Uterus (tissue), 3 donors: ENCODE measurements at regions not wholly inside any gene's neighbourhood (a gene's known extent, or its start where the extent isn't known, plus 50 kb on each side); places are given as distances from the start of the nearest gene placed in this dataset.

Source experiments
- DNase-seq, 2 donors: peaks; one replicate each; pipeline ENCODE4 v3.0.0-alpha.2; 2019 to 2020
- H3K27ac ChIP-seq, 2 donors: fragments of 200-600 bp; sonication (generic); 1 replicate in 1 of 2; 2 replicates in 1 of 2; pipeline ENCODE4 v1.5.1; 2016 to 2018
- H3K27me3 ChIP-seq, 2 donors: fragments of 200-600 bp; sonication (generic); one replicate each; pipeline ENCODE4 v1.5.1; 2018 to 2019; ENCODE audit warnings: control low read depth in 1 of 2
- H3K36me3 ChIP-seq, 2 donors: fragments of 200-600 bp; sonication (generic); one replicate each; pipeline ENCODE4 v1.5.1; 2019; ENCODE audit warnings: control low read depth in 1 of 2
- H3K4me1 ChIP-seq, 2 donors: fragments of 200-600 bp; sonication (generic); one replicate each; pipeline ENCODE4 v1.5.1; 2018 to 2019; ENCODE audit warnings: control low read depth in 1 of 2
- H3K4me3 ChIP-seq, 2 donors: fragments of 200-600 bp; sonication (generic); 1 replicate in 1 of 2; 2 replicates in 1 of 2; pipeline ENCODE4 v1.5.1; 2018 to 2019; ENCODE audit warnings: mild to moderate bottlenecking in 1 of 2
- H3K9me3 ChIP-seq, 2 donors: fragments of 200-600 bp; sonication (generic); one replicate each; pipeline ENCODE4 v1.5.1; 2019; ENCODE audit warnings: control low read depth in 1 of 2
- POLR2A ChIP-seq, 2 donors: fragments of 450-650 bp; IDR thresholded peaks; one replicate each; pipeline ENCODE4 v1.6.1; 2016; ENCODE audit warnings: antibody characterized with exemption in 2 of 2, mild to moderate bottlenecking in 1 of 2, moderate library complexity in 1 of 2
- intact Hi-C: fragments of 100-400 bp; cut with DNase I; formaldehyde crosslinking; loops from one replicate; pipeline ENCODE4 v1.15.1; 2023; ENCODE audit warnings: low total_unique reads
- TF ChIP-seq, protein P1 (sequence below), 4 experiments: fragments of 200-600 bp in 2 of 4; fragments of 450-650 bp in 2 of 4; sonication (generic) in 2 of 4; IDR thresholded peaks; one replicate each; pipeline ENCODE4 v1.5.1; 2016 to 2019; ENCODE audit warnings: antibody characterized with exemption in 4 of 4, mild to moderate bottlenecking in 2 of 4, moderate library complexity in 1 of 4
- donor health status: DM: yes; HTN: yes; CAD: no.

GRCh38 chr2:5986801-5987787 is 294.9 kb downstream of the SOX11 start:
- DNase-seq, result no peak
- no peaks in the 10 kb centered on the region for H3K4me1 ChIP-seq
- no peaks in the 10 kb centered on the region for H3K36me3 ChIP-seq
- intact Hi-C loops, result no loop called here
- H3K27me3 ChIP-seq, result no peaks in the 10 kb centered on the region
- no peak overlapping the region for H3K4me3 ChIP-seq
- TF ChIP-seq, protein P1, sequence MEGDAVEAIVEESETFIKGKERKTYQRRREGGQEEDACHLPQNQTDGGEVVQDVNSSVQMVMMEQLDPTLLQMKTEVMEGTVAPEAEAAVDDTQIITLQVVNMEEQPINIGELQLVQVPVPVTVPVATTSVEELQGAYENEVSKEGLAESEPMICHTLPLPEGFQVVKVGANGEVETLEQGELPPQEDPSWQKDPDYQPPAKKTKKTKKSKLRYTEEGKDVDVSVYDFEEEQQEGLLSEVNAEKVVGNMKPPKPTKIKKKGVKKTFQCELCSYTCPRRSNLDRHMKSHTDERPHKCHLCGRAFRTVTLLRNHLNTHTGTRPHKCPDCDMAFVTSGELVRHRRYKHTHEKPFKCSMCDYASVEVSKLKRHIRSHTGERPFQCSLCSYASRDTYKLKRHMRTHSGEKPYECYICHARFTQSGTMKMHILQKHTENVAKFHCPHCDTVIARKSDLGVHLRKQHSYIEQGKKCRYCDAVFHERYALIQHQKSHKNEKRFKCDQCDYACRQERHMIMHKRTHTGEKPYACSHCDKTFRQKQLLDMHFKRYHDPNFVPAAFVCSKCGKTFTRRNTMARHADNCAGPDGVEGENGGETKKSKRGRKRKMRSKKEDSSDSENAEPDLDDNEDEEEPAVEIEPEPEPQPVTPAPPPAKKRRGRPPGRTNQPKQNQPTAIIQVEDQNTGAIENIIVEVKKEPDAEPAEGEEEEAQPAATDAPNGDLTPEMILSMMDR (IDR thresholded peaks at IDR 0.05), result no peak
- no peaks in the 10 kb centered on the region for H3K9me3 ChIP-seq
- H3K27ac ChIP-seq, result no peak overlapping the region

DNA sequence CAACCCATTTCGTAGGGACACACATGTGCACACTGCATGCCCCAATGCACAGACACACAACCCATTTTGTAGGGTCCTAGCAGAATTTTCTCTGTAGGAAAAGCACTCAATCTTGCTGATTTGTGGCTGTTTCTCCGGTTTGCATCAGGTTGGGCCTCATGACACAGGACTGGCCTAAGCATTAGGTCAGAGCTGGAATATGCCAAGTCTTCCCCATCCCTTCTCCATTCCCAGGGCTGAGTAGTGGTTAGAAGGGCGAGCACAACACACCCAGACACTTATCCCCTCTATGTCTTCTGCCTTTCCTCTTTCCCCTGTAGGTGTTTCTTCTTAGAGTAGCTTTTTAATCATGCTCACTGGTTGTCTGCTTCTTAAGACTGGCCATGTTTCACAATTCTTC is 295.9 kb downstream of the SOX11 start:
- Histone ChIP-seq H3K27me3 (no peaks in the 10 kb centered on the region), H3K9me3 (no peaks in the 10 kb centered on the region), H3K4me3 (no peak overlapping the region), H3K4me1 (no peaks in the 10 kb centered on the region), H3K36me3 (no peaks in the 10 kb centered on the region), H3K27ac (no peak overlapping the region)
- no peak for DNase-seq
- intact Hi-C loops, result no loop called here
- TF ChIP-seq, protein P1 (IDR thresholded peaks at IDR 0.05), result no peak
- no peak for TF ChIP-seq POLR2A (IDR thresholded peaks at IDR 0.05)

GRCh38 chr2:5990086-5990485 is 297.9 kb downstream of the SOX11 start:
- no peaks in the 10 kb centered on the region for H3K27me3 ChIP-seq
- H3K4me3 ChIP-seq, result no peak overlapping the region
- TF ChIP-seq, protein P1 (IDR thresholded peaks at IDR 0.05), result no peak
- TF ChIP-seq POLR2A (IDR thresholded peaks at IDR 0.05), result no peak
- no peak for DNase-seq
- no peak overlapping the region for H3K27ac ChIP-seq
- no peaks in the 10 kb centered on the region for H3K4me1 ChIP-seq
- no peaks in the 10 kb centered on the region for H3K36me3 ChIP-seq
- intact Hi-C loops, result no loop called here
- H3K9me3 ChIP-seq, result no peaks in the 10 kb centered on the region

DNA sequence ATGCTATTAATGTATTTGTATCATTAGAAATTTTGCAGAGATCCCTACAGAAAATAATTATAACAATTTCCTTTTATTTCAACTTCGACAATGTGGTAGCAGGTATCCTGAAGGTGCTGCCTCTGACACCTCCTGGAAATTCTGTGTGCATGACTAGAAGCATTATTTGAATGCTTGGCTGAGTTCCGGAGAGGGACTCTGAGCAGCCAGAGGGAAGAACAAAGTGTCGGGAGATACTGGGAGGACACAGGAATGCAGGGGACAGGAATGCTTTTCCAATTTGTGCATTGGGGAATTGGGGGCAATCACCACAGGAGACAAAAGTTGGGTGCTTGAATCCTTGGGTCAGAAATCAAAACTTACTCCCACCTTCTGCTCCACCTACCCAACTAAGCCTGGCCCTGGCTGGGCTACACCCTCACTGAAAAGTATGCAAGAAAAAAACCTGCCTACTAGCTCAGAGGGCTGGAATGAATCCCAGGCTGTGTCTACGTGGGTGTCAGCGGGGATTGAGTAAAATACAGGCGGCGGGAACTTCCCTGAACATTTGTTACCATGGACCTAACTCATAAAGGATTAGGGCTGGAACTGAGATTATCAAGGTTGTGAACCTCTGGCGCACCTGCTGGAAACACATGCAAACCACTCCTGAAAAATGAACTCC is 299.3 kb downstream of the SOX11 start:
- H3K27me3 ChIP-seq, result no peaks in the 10 kb centered on the region
- H3K9me3 ChIP-seq, result no peaks in the 10 kb centered on the region
- no peak overlapping the region for H3K4me3 ChIP-seq
- no peaks in the 10 kb centered on the region for H3K4me1 ChIP-seq
- intact Hi-C loops, result no loop called here
- no peak overlapping the region for H3K27ac ChIP-seq
- H3K36me3 ChIP-seq, result no peaks in the 10 kb centered on the region
- TF ChIP-seq POLR2A (IDR thresholded peaks at IDR 0.05), result no peak
- TF ChIP-seq, protein P1 (IDR thresholded peaks at IDR 0.05), result no peak
- DNase-seq, result no peak

- intact Hi-C loops, result no loop called here
- H3K27ac ChIP-seq, result no peak overlapping the region
- no peaks in the 10 kb centered on the region for H3K4me1 ChIP-seq
- TF ChIP-seq, protein P1 (IDR thresholded peaks at IDR 0.05), result no peak
- no peak for TF ChIP-seq POLR2A (IDR thresholded peaks at IDR 0.05)
- DNase-seq, result no peak
- no peaks in the 10 kb centered on the region for H3K36me3 ChIP-seq
- H3K9me3 ChIP-seq, result no peaks in the 10 kb centered on the region
- no peaks in the 10 kb centered on the region for H3K27me3 ChIP-seq
- H3K4me3 ChIP-seq, result no peak overlapping the region
Measured at GRCh38 chr2:5995832-5996231, 303.6 kb downstream of the SOX11 start.
